NT2/D1 (cell line): ENCODE measurements at regions not wholly inside any gene's neighbourhood (a gene's known extent, or its start where the extent isn't known, plus 50 kb on each side); places are given as distances from the start of the nearest gene placed in this dataset.

Source experiments
- SUZ12 ChIP-seq: IDR thresholded peaks from 2 replicates; pipeline ENCODE4 v1.6.1; 2011; ENCODE audit not compliant: insufficient read length, insufficient read depth; ENCODE audit errors: extremely low read depth
- YY1 ChIP-seq: IDR thresholded peaks from 2 replicates; pipeline ENCODE4 v1.6.1; 2011; ENCODE audit not compliant: insufficient read length, insufficient read depth
- ZNF274 ChIP-seq: IDR thresholded peaks from 2 replicates; pipeline ENCODE4 v1.6.1; 2011; ENCODE audit warnings: mild to moderate bottlenecking, low read depth, low read length

DNA sequence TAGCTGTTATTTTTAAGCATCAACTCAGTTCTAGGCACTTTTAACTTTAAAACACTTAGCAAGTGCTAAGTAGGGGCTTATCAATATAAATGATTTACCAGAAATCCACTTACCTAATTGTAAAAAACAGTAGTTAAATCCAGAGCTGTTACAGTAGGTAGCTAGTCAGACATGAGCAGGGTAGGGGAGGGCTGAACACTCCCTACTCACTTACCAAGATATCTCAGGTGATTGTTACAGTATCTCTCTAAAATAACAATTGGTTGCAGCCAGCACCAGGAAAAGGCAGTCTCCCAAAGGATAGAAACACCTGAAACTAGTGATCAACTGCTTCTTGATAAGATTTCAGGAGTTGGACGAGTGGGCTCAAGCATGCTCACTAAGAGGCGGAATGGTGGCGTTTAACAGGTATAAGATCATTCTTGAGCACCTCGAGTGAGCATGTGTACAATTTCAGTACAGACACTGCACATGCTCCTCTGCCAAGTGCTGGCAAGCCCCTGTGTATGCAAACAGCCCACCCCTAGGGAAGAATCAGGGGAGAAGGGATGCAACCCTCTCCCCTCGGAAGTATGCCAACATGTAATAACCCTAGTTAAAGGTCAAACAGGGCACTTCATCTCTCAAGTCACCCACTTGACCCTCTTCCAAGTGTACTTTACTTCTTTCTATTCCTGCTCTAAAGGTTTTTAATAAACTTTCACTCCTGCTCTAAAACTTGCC, 1113.6 kb upstream of the SEL1L start:
- TF ChIP-seq SUZ12 (no peak), YY1 (no peak), ZNF274 (no peak)
